RWPE2 (cell line): ENCODE measurements at regions not wholly inside any gene's neighbourhood (a gene's known extent, or its start where the extent isn't known, plus 50 kb on each side); places are given as distances from the start of the nearest gene placed in this dataset.

Source experiments
- ATAC-seq: fragments of 200-7000 bp; cut with Tn5 transposase; 3 replicates; pipeline ENCODE4 v1.9.1; 2021; ENCODE audit warnings: low read depth
- DNase-seq: peaks from one replicate; pipeline ENCODE4 v3.0.0-alpha.2; 2020; ENCODE audit warnings: low spot score
- H3K27ac ChIP-seq: fragments of 450-650 bp; 2 replicates; pipeline ENCODE4 v1.5.1; 2017; ENCODE audit warnings: mild to moderate bottlenecking; ENCODE audit not compliant: poor library complexity, severe bottlenecking
- H3K27me3 ChIP-seq: fragments of 250-450 bp; sonication (Bioruptor Pico); 2 replicates; pipeline ENCODE4 v1.5.1; 2021; ENCODE audit warnings: mild to moderate bottlenecking, moderate library complexity; ENCODE audit not compliant: insufficient read depth, poor library complexity, severe bottlenecking
- H3K36me3 ChIP-seq: fragments of 250-450 bp; sonication (Bioruptor Pico); 2 replicates; pipeline ENCODE4 v1.5.1; 2020; ENCODE audit warnings: low read depth, mild to moderate bottlenecking, moderate library complexity
- H3K4me1 ChIP-seq: fragments of 250-450 bp; sonication (Bioruptor Pico); 2 replicates; pipeline ENCODE4 v1.5.1; 2021; ENCODE audit warnings: mild to moderate bottlenecking, moderate library complexity; ENCODE audit not compliant: insufficient read depth, poor library complexity, severe bottlenecking
- H3K4me3 ChIP-seq: fragments of 250-450 bp; sonication (Bioruptor Pico); 2 replicates; pipeline ENCODE4 v1.5.1; 2021; ENCODE audit warnings: mild to moderate bottlenecking, moderate library complexity; ENCODE audit not compliant: severe bottlenecking
- H3K9me3 ChIP-seq: fragments of 250-450 bp; sonication (Bioruptor Pico); 2 replicates; pipeline ENCODE4 v1.5.1; 2021; ENCODE audit warnings: mild to moderate bottlenecking, moderate library complexity; ENCODE audit not compliant: severe bottlenecking
- CTCF ChIP-seq: fragments of 450-650 bp; IDR thresholded peaks from one replicate; pipeline ENCODE4 v1.5.1; 2017; ENCODE audit warnings: mild to moderate bottlenecking, moderate library complexity; ENCODE audit not compliant: poor library complexity, severe bottlenecking

DNA sequence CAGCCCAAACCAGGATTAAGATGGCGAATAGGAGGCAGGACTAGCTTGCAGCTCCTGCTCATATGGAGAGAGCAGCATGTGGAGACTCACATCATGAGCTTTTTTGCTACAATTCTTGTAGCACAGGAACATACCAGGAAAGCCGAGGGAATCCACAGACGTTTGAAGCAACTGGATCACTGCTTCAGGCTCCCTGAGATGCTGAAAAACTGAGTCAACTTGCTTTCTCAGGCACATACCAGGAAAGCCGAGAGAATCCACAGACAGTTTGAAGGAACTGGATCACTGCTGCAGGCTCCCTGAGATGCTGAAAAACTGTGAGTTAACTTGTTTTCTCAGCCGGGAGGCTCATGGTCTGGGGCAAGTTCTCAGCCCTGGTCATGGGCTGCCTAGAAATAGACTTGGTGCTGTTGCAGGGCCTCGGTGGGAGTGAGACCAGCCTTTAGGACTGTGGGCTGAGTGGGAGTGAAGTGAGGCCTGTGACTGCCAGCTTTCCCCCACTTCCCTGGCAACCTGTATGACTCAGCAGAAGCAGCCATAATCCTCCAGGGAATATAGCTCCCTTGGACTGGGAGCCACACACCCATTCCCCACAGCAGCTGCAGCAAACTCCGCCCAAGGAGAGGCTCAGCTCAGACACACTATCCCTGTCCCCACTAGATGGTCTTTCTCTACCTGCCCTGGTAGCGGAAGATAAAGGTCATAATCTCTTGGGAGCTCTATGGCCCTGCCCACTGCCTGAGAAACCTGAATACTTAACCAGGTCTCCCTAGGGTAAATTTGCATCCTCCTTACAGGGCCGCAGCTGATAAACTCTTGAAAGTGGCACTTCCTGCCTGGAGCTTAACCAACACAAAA, 51.9 kb upstream of the PFN2 start:
- H3K9me3 ChIP-seq: no peaks in the 10 kb centered on the region
- no peak for TF ChIP-seq CTCF
- no peaks in the 10 kb centered on the region for H3K27me3 ChIP-seq
- ATAC-seq (no peak), DNase-seq (no peak)
- no peak overlapping the region for H3K27ac ChIP-seq
- H3K4me3 ChIP-seq: no peak overlapping the region
- no peaks in the 10 kb centered on the region for H3K36me3 ChIP-seq
- H3K4me1 ChIP-seq: peaks cover 3% of the 10 kb centered on the region

DNA sequence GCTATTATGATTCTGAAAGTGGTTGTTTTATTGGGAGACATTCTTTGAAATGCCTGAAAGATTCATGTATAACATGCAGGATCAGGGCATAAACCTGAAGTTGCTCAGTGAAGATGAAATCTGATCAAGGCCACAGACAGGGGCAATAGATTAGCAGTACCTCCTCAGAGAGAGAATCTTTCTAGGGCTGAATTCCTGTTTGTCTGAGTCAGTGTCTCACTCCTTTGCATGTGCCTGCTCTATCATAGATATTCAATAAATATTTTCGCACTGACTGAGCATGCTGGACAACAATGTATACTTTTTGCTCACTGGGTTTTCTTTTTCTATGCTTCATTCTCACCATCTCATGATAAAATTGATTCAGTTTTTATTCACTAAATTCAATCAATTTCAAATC, 49.8 kb upstream of the PFN2 start:
- peaks cover 3% of the 10 kb centered on the region for H3K4me1 ChIP-seq
- no peak for TF ChIP-seq CTCF
- DNase-seq (no peak), ATAC-seq (peak; percentile 100)
- H3K9me3 ChIP-seq: no peaks in the 10 kb centered on the region
- no peaks in the 10 kb centered on the region for H3K27me3 ChIP-seq
- H3K4me3 ChIP-seq: no peak overlapping the region
- H3K36me3 ChIP-seq: no peaks in the 10 kb centered on the region
- no peak overlapping the region for H3K27ac ChIP-seq
